Neural cell (in vitro differentiated cells): ENCODE measurements at regions not wholly inside any gene's neighbourhood (a gene's known extent, or its start where the extent isn't known, plus 50 kb on each side); places are given as distances from the start of the nearest gene placed in this dataset.

Experiments
- H2AFZ ChIP-seq: fragments of 200-600, 300-800 bp; sonication (generic), shearing (Covaris generic); 2 replicates; pipeline ENCODE4 v1.6.0; 2014; ENCODE audit warnings: low read depth, mild to moderate bottlenecking, antibody characterized with exemption, low read length, moderate library complexity
- H3F3A ChIP-seq: fragments of 200-600 bp; shearing (Covaris generic); 2 replicates; pipeline ENCODE4 v1.6.1; 2016; ENCODE audit warnings: mild to moderate bottlenecking, moderate library complexity, mixed read lengths, antibody characterized with exemption, low read length; ENCODE audit not compliant: insufficient read depth, poor library complexity, severe bottlenecking
- H3K27ac ChIP-seq: fragments of 200-600, 300-800 bp; sonication (generic), shearing (Covaris generic); 2 replicates; pipeline ENCODE4 v1.5.1; 2014; ENCODE audit warnings: mild to moderate bottlenecking, low read length, moderate library complexity
- H3K27me3 ChIP-seq: fragments of 300-800, 200-600 bp; sonication (generic), shearing (Covaris generic); 2 replicates; pipeline ENCODE4 v1.6.0; 2014; ENCODE audit warnings: mild to moderate bottlenecking, low read depth, low read length, moderate library complexity; ENCODE audit not compliant: insufficient read depth
- H3K36me3 ChIP-seq: fragments of 300-800, 200-600 bp; sonication (generic), shearing (Covaris generic); 2 replicates; pipeline ENCODE4 v1.5.1; 2014; ENCODE audit warnings: mild to moderate bottlenecking, antibody characterized with exemption, low read length, moderate library complexity; ENCODE audit not compliant: insufficient read depth
- H3K4me2 ChIP-seq: fragments of 300-800, 200-600 bp; sonication (generic), shearing (Covaris generic); 2 replicates; pipeline ENCODE4 v1.6.0; 2014; ENCODE audit warnings: mild to moderate bottlenecking, low read length
- H3K4me3 ChIP-seq: fragments of 300-800, 200-600 bp; sonication (generic), shearing (Covaris generic); 2 replicates; pipeline ENCODE4 v1.5.1; 2014; ENCODE audit warnings: mild to moderate bottlenecking, low read length, moderate library complexity
- H3K79me2 ChIP-seq: fragments of 200-600 bp; shearing (Covaris generic); replicated peaks from 2 replicates; pipeline ENCODE4 v1.6.0; 2014; ENCODE audit warnings: mild to moderate bottlenecking, low read length, moderate library complexity; ENCODE audit not compliant: insufficient read depth
- H3K9ac ChIP-seq: fragments of 300-800, 200-600 bp; sonication (generic), shearing (Covaris generic); 2 replicates; pipeline ENCODE4 v1.6.1; 2016; ENCODE audit warnings: mild to moderate bottlenecking, low read length, mixed read lengths
- H3K9me2 ChIP-seq: fragments of 200-600 bp; shearing (Covaris generic); 2 replicates; pipeline ENCODE4 v1.6.1; 2016; ENCODE audit warnings: mild to moderate bottlenecking, low read length, mixed read lengths; ENCODE audit not compliant: insufficient read depth
- H3K9me3 ChIP-seq: fragments of 200-600, 300-800 bp; sonication (generic), shearing (Covaris generic); 2 replicates; pipeline ENCODE4 v1.6.1; 2016; ENCODE audit warnings: mild to moderate bottlenecking, mixed run types, low read length, moderate library complexity, mixed read lengths
- H4K20me1 ChIP-seq: fragments of 200-600 bp; shearing (Covaris generic); 2 replicates; pipeline ENCODE4 v1.6.1; 2016; ENCODE audit warnings: mild to moderate bottlenecking, mixed run types; ENCODE audit not compliant: insufficient read depth
- EP300 ChIP-seq: fragments of 450-650 bp; conservative IDR thresholded peaks from 2 replicates; pipeline ENCODE4 v1.6.1; 2014; ENCODE audit warnings: antibody characterized with exemption, mild to moderate bottlenecking, moderate library complexity; ENCODE audit not compliant: poor library complexity, severe bottlenecking
- EZH2 ChIP-seq: fragments of 200-600, 300-800 bp; shearing (Covaris generic), sonication (generic); IDR thresholded peaks from 2 replicates; pipeline ENCODE4 v1.6.1; 2014; ENCODE audit warnings: antibody characterized with exemption, low read length, borderline replicate concordance, mild to moderate bottlenecking; ENCODE audit not compliant: insufficient read depth, poor library complexity, severe bottlenecking
- MXI1 ChIP-seq: fragments of 450-650 bp; conservative IDR thresholded peaks from 2 replicates; pipeline ENCODE4 v1.6.1; 2014; ENCODE audit warnings: antibody characterized with exemption, mild to moderate bottlenecking; ENCODE audit not compliant: poor library complexity, severe bottlenecking
- POLR2AphosphoS5 ChIP-seq: IDR thresholded peaks from 2 replicates; pipeline ENCODE4 v1.6.1; 2012
- RAD21 ChIP-seq: fragments of 450-650 bp; conservative IDR thresholded peaks from 2 replicates; pipeline ENCODE4 v1.6.1; 2014; ENCODE audit warnings: antibody characterized with exemption, mild to moderate bottlenecking, moderate library complexity
- SMC3 ChIP-seq: fragments of 450-650 bp; conservative IDR thresholded peaks from 2 replicates; pipeline ENCODE4 v1.6.1; 2014; ENCODE audit warnings: antibody characterized with exemption, mild to moderate bottlenecking, moderate library complexity; ENCODE audit not compliant: poor library complexity
- TAF1 ChIP-seq: IDR thresholded peaks from 2 replicates; pipeline ENCODE4 v1.6.1; 2012; ENCODE audit warnings: low read depth
- TF ChIP-seq, protein P1 (sequence below): fragments of 450-650 bp; IDR thresholded peaks from 2 replicates; pipeline ENCODE4 v1.5.1; 2014; ENCODE audit warnings: antibody characterized with exemption, mild to moderate bottlenecking, moderate library complexity; ENCODE audit not compliant: poor library complexity, severe bottlenecking
- TF ChIP-seq, protein P2 (sequence below): IDR thresholded peaks from 2 replicates; pipeline ENCODE4 v1.6.1; 2012; ENCODE audit warnings: borderline replicate concordance

DNA sequence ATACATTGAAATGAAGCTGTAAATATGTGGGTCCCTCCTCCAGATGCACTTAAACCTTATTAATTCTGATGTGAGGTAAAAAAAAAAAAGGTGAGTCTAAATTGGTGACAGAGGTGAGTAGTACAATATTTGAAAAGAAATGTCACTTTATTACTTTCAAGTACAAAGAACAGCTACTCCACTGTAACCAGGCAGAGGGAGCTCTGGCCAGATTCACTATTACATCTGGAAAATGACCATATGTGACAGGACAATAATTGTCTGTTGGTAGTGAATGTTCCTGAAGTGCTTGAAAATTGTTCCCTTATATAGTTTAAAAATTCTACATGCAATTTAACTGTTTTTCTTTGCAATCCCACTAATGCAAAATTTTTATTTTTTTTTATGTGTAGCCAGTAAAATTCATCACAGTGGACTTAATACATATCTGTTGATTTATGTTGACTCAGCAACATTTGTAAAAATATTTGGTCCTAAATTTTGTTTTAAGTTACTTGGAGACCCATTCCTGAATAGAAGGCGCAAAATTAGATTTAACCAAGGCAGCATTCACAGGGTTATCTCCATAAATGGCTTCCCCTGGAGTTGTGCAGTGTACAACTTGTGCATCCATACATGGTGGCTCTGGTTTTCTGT lies 231.9 kb upstream of the TBC1D5 start:
- TF ChIP-seq MXI1: no peak
- Histone ChIP-seq H3K27ac (no peak overlapping the region), H3K79me2 (no peaks in the 10 kb centered on the region), H2AFZ (no peak overlapping the region), H3K4me3 (no peak overlapping the region), H3K27me3 (no peaks in the 10 kb centered on the region), H3K4me2 (no peak overlapping the region), H3K9ac (no peak overlapping the region), H4K20me1 (no peaks in the 10 kb centered on the region), H3K36me3 (no peaks in the 10 kb centered on the region), H3K9me3 (no peaks in the 10 kb centered on the region), H3F3A (no peaks in the 10 kb centered on the region), H3K9me2 (no peaks in the 10 kb centered on the region)

DNA sequence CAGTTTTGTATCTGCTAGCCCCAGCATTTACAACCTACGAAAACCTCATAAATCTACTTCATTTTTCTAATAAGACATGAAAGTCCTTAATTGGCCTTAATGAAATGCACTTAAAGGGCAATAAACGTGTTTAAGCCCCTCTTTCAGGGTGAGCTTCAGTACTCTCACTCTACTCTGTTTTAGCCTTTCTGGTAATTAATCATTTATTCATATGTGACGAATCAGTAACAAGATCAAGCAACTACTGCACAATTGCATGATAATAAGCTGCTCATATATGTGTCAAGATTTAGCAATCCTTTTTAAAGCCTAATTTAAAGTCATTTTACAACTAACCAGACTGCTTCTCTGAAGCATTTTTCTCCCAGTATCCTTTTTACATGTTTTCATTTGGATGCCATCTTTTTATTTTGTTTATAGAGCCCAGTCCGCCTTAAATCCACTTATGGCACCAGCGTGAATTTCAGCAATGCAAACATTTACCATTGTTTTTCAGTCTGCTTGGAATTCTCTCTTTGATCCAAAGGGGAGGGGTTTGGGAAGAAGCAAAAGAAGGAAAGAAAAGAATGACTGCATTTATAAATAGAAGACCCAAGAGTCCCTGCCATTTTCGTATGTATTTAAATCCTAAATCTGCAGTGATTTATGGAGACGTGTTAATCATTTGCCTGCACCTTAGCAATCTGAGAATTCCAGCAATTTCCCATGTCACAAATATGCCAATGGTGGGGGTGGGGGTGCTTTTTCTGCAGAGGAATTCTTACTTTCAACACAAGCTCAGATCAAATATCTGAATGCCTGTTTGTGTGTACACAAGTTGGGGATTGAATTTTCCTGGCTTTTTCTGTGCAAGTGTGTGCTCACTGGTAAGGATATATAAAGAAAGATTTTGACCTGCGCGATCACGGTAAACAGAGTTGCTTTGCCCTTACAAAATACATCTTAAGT lies 230.8 kb upstream of the TBC1D5 start:
- Histone ChIP-seq H4K20me1 (no peaks in the 10 kb centered on the region), H3K4me3 (no peak overlapping the region), H3K9ac (no peak overlapping the region), H3K27ac (no peak overlapping the region), H3K9me3 (no peaks in the 10 kb centered on the region), H3K9me2 (no peaks in the 10 kb centered on the region), H3K4me2 (no peak overlapping the region), H3K36me3 (no peaks in the 10 kb centered on the region), H3F3A (no peaks in the 10 kb centered on the region), H2AFZ (no peak overlapping the region), H3K27me3 (no peaks in the 10 kb centered on the region), H3K79me2 (no peaks in the 10 kb centered on the region)
- TF ChIP-seq, protein P1, sequence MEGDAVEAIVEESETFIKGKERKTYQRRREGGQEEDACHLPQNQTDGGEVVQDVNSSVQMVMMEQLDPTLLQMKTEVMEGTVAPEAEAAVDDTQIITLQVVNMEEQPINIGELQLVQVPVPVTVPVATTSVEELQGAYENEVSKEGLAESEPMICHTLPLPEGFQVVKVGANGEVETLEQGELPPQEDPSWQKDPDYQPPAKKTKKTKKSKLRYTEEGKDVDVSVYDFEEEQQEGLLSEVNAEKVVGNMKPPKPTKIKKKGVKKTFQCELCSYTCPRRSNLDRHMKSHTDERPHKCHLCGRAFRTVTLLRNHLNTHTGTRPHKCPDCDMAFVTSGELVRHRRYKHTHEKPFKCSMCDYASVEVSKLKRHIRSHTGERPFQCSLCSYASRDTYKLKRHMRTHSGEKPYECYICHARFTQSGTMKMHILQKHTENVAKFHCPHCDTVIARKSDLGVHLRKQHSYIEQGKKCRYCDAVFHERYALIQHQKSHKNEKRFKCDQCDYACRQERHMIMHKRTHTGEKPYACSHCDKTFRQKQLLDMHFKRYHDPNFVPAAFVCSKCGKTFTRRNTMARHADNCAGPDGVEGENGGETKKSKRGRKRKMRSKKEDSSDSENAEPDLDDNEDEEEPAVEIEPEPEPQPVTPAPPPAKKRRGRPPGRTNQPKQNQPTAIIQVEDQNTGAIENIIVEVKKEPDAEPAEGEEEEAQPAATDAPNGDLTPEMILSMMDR: no peak
- no peak for TF ChIP-seq POLR2AphosphoS5
- TF ChIP-seq, protein P2, sequence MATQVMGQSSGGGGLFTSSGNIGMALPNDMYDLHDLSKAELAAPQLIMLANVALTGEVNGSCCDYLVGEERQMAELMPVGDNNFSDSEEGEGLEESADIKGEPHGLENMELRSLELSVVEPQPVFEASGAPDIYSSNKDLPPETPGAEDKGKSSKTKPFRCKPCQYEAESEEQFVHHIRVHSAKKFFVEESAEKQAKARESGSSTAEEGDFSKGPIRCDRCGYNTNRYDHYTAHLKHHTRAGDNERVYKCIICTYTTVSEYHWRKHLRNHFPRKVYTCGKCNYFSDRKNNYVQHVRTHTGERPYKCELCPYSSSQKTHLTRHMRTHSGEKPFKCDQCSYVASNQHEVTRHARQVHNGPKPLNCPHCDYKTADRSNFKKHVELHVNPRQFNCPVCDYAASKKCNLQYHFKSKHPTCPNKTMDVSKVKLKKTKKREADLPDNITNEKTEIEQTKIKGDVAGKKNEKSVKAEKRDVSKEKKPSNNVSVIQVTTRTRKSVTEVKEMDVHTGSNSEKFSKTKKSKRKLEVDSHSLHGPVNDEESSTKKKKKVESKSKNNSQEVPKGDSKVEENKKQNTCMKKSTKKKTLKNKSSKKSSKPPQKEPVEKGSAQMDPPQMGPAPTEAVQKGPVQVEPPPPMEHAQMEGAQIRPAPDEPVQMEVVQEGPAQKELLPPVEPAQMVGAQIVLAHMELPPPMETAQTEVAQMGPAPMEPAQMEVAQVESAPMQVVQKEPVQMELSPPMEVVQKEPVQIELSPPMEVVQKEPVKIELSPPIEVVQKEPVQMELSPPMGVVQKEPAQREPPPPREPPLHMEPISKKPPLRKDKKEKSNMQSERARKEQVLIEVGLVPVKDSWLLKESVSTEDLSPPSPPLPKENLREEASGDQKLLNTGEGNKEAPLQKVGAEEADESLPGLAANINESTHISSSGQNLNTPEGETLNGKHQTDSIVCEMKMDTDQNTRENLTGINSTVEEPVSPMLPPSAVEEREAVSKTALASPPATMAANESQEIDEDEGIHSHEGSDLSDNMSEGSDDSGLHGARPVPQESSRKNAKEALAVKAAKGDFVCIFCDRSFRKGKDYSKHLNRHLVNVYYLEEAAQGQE: no peak

DNA sequence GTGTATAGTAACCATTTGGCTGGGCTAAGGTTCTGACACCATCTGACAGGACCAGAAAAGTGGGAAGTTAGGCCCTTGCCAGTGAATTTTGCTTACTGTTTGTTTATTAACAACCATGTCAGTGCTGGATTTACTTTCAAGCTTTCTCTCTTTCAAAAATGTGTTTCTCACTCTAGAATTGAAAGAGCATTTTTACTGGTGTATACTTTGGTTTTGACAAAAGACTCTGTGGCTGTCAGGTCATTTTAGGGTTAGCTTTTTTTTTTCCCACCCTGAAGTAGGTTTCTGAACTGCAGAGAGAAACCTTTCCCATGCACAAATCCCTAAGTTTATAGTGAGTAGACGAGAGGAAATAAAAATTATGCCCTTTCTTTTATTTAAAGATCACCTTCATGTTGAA lies 230.0 kb upstream of the TBC1D5 start:
- Histone ChIP-seq H3K9me2 (no peaks in the 10 kb centered on the region), H3K4me3 (no peak overlapping the region), H3K27ac (no peak overlapping the region), H3K9me3 (no peaks in the 10 kb centered on the region), H3K27me3 (no peaks in the 10 kb centered on the region), H4K20me1 (no peaks in the 10 kb centered on the region), H2AFZ (no peak overlapping the region), H3K4me2 (no peak overlapping the region), H3K79me2 (no peaks in the 10 kb centered on the region), H3K36me3 (no peaks in the 10 kb centered on the region), H3K9ac (no peak overlapping the region), H3F3A (no peaks in the 10 kb centered on the region)
- no peak for TF ChIP-seq RAD21
- TF ChIP-seq, protein P2: no peak
- no peak for TF ChIP-seq SMC3
- no peak for TF ChIP-seq POLR2AphosphoS5
- TF ChIP-seq EZH2: no peak
- TF ChIP-seq, protein P1: no peak
- no peak for TF ChIP-seq MXI1
- TF ChIP-seq TAF1: no peak
- TF ChIP-seq EP300: no peak
